ENCODE measurements at regions not wholly inside any gene's neighbourhood (a gene's known extent, or its start where the extent isn't known, plus 50 kb on each side); places are given as distances from the start of the nearest gene placed in this dataset.

- intact Hi-C loops (cut with micrococcal nuclease) = no loop called here
- H2AFZ ChIP-seq (ENCODE audit: low read depth, low read length, poor library complexity, severe bottlenecking) = no peak overlapping the region
- no peak for ATAC-seq
- H3K27me3 ChIP-seq (ENCODE audit: insufficient read depth, low read length) = no peaks in the 10 kb centered on the region
- POLR2A ChIA-PET = no interaction called here
- H3K9ac ChIP-seq (ENCODE audit: low read length) = no peak overlapping the region
- no peaks in the 10 kb centered on the region for H3K79me2 ChIP-seq (ENCODE audit: insufficient read depth, low read length)
- CTCF ChIA-PET = no interaction called here
- H4K20me1 ChIP-seq (ENCODE audit: insufficient read depth) = no peaks in the 10 kb centered on the region
- no peaks in the 10 kb centered on the region for H3K4me1 ChIP-seq (ENCODE audit: control insufficient read depth in 1 of 2, insufficient read depth in 2 of 2, low read length in 2 of 2)
- H3K4me2 ChIP-seq (ENCODE audit: low read length) = no peak overlapping the region
- no peak for TF ChIP-seq TCF7L2 (IDR thresholded peaks at IDR 0.05; ENCODE audit: borderline replicate concordance, extremely low read depth, insufficient read depth, insufficient read length)
- no peak for TF ChIP-seq SP1 (IDR thresholded peaks at IDR 0.05; ENCODE audit: low read depth)
- no peak for TF ChIP-seq FOSL1 (IDR thresholded peaks at IDR 0.05; ENCODE audit: low read depth)
- no peak for TF ChIP-seq ZNF274 (IDR thresholded peaks at IDR 0.05; ENCODE audit: low read depth, low read length)
- no peak for TF ChIP-seq JUND (IDR thresholded peaks at IDR 0.05)
- H3K27ac ChIP-seq (ENCODE audit: low read depth, low read length) = no peak overlapping the region
- H3K4me3 ChIP-seq (replicated peaks in 1 of 2; ENCODE audit: low read depth in 1 of 2, low read length in 2 of 2) = no peak overlapping the region
- H3K9me2 ChIP-seq (ENCODE audit: insufficient read depth) = no peaks in the 10 kb centered on the region
- no peaks in the 10 kb centered on the region for H3K9me3 ChIP-seq (ENCODE audit: control insufficient read depth in 1 of 2, insufficient read depth in 1 of 2, low read depth in 1 of 2, low read length in 2 of 2)
- RAD21 ChIA-PET (ENCODE audit: low non-redundant PET in 1 of 2, low total read pairs in 2 of 2, uncharacterized antibody in 2 of 2, unreplicated experiment in 2 of 2) = no interaction called here
- DNase-seq (ENCODE audit: low read depth, low spot score) = no peak
- H3K36me3 ChIP-seq (ENCODE audit: control insufficient read depth in 1 of 2, insufficient read depth in 2 of 2, low read length in 2 of 2) = no peaks in the 10 kb centered on the region
- no TSS peak for BruUV-seq (replicated peaks)
Observed at GRCh38 chr6:9233226-9233625, 797.9 kb upstream of the SLC35B3 start.

GRCh38 chr6:9225441-9225871 is 790.1 kb upstream of the SLC35B3 start:
- H3K9ac ChIP-seq (ENCODE audit: low read length) = no peak overlapping the region
- DNase-seq (ENCODE audit: low read depth, low spot score) = no peak
- H3K27me3 ChIP-seq (ENCODE audit: insufficient read depth, low read length) = no peaks in the 10 kb centered on the region
- no peaks in the 10 kb centered on the region for H3K9me2 ChIP-seq (ENCODE audit: insufficient read depth)
- H3K36me3 ChIP-seq (ENCODE audit: control insufficient read depth in 1 of 2, insufficient read depth in 2 of 2, low read length in 2 of 2) = no peaks in the 10 kb centered on the region
- no TSS peak for BruUV-seq (replicated peaks)
- POLR2A ChIA-PET = no interaction called here
- H3K9me3 ChIP-seq (ENCODE audit: control insufficient read depth in 1 of 2, insufficient read depth in 1 of 2, low read depth in 1 of 2, low read length in 2 of 2) = no peaks in the 10 kb centered on the region
- CTCF ChIA-PET = no interaction called here
- no peak overlapping the region for H2AFZ ChIP-seq (ENCODE audit: low read depth, low read length, poor library complexity, severe bottlenecking)
- TF ChIP-seq CBX3 (IDR thresholded peaks at IDR 0.05; ENCODE audit: low read depth) = no peak
- TF ChIP-seq SP1 (IDR thresholded peaks at IDR 0.05; ENCODE audit: low read depth) = no peak
- TF ChIP-seq FOSL1 (IDR thresholded peaks at IDR 0.05; ENCODE audit: low read depth) = no peak
- no peak for TF ChIP-seq POLR2AphosphoS5 (IDR thresholded peaks at IDR 0.05; ENCODE audit: low read depth, low read length)
- TF ChIP-seq, protein P1, sequence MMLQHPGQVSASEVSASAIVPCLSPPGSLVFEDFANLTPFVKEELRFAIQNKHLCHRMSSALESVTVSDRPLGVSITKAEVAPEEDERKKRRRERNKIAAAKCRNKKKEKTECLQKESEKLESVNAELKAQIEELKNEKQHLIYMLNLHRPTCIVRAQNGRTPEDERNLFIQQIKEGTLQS (IDR thresholded peaks at IDR 0.05) = no peak
- ATAC-seq = no peak
- RAD21 ChIA-PET (ENCODE audit: low non-redundant PET in 1 of 2, low total read pairs in 2 of 2, uncharacterized antibody in 2 of 2, unreplicated experiment in 2 of 2) = no interaction called here
- H3K27ac ChIP-seq (ENCODE audit: low read depth, low read length) = no peak overlapping the region
- no peaks in the 10 kb centered on the region for H3K79me2 ChIP-seq (ENCODE audit: insufficient read depth, low read length)
- no peak overlapping the region for H3K4me2 ChIP-seq (ENCODE audit: low read length)
- no peaks in the 10 kb centered on the region for H3K4me1 ChIP-seq (ENCODE audit: control insufficient read depth in 1 of 2, insufficient read depth in 2 of 2, low read length in 2 of 2)
- intact Hi-C loops (cut with micrococcal nuclease) = no loop called here
- H3K4me3 ChIP-seq (replicated peaks in 1 of 2; ENCODE audit: low read depth in 1 of 2, low read length in 2 of 2) = no peak overlapping the region
- no peaks in the 10 kb centered on the region for H4K20me1 ChIP-seq (ENCODE audit: insufficient read depth)
